HG02970 (cell line): ENCODE measurements at regions not wholly inside any gene's neighbourhood (a gene's known extent, or its start where the extent isn't known, plus 50 kb on each side); places are given as distances from the start of the nearest gene placed in this dataset.
"Not testable (repeated sequence)": the region's sequence is repeated elsewhere in the genome, so short reads cannot be mapped to it uniquely, and the experiment has no call there.

Experiments used
- ATAC-seq: cut with Tn5 transposase; IDR thresholded peaks from one replicate; pipeline ENCODE4 v1.9.1; 2021; ENCODE audit warnings: mild to moderate bottlenecking, moderate library complexity, moderate number of reproducible peaks; ENCODE audit not compliant: unreplicated experiment, low FRiP score

GRCh38 chr21:28877318-28877884, 115.3 kb downstream of the LTN1 start:
- ATAC-seq = no peak

- no peak for ATAC-seq
These were observed 117.6 kb downstream of the LTN1 start for GRCh38 chr21:28875078-28875477.

GRCh38 chr21:28872218-28872617, 120.5 kb downstream of the LTN1 start:
- no peak for ATAC-seq

- no peak for ATAC-seq
These were observed 121.2 kb downstream of the LTN1 start for GRCh38 chr21:28871388-28872010.

- ATAC-seq = no peak
These were observed 125.3 kb downstream of the LTN1 start for GRCh38 chr21:28867401-28867800.

GRCh38 chr21:28865488-28866186, 127.0 kb downstream of the LTN1 start:
- ATAC-seq = no peak

GRCh38 chr21:28858424-28858823, 134.3 kb downstream of the LTN1 start:
- no peak for ATAC-seq

- ATAC-seq = no peak
These were observed 134.9 kb downstream of the LTN1 start for GRCh38 chr21:28857752-28858151.

- no peak for ATAC-seq
These were observed 136.0 kb downstream of the LTN1 start for GRCh38 chr21:28856588-28857250.

GRCh38 chr21:28852706-28853105, 140.0 kb downstream of the LTN1 start:
- no peak for ATAC-seq

GRCh38 chr21:28851645-28852044, 141.0 kb downstream of the LTN1 start:
- no peak for ATAC-seq

- not testable (repeated sequence) for ATAC-seq
These were observed 153.4 kb downstream of the LTN1 start for GRCh38 chr21:28839237-28839636.

GRCh38 chr21:28837426-28837825, 155.3 kb downstream of the LTN1 start:
- ATAC-seq = not testable (repeated sequence)

- not testable (repeated sequence) for ATAC-seq
These were observed 156.1 kb downstream of the LTN1 start for GRCh38 chr21:28836588-28836987.

GRCh38 chr21:28834335-28835238, 158.1 kb downstream of the LTN1 start:
- ATAC-seq = no peak

GRCh38 chr21:28833609-28834008, 159.1 kb downstream of the LTN1 start:
- ATAC-seq = no peak

- no peak for ATAC-seq
These were observed 159.5 kb downstream of the LTN1 start for GRCh38 chr21:28833182-28833581.

- ATAC-seq = no peak
These were observed 160.0 kb downstream of the LTN1 start for GRCh38 chr21:28832715-28833061.

GRCh38 chr21:28832013-28832714, 160.5 kb downstream of the LTN1 start:
- no peak for ATAC-seq

- ATAC-seq = no peak
These were observed 163.7 kb downstream of the LTN1 start for GRCh38 chr21:28828981-28829380.
